Mesothelial cell of epicardium (in vitro differentiated cells): ENCODE measurements at regions not wholly inside any gene's neighbourhood (a gene's known extent, or its start where the extent isn't known, plus 50 kb on each side); places are given as distances from the start of the nearest gene placed in this dataset.

ENCODE experiments used
- DNase-seq, 2 experiments: peaks; one replicate each; pipeline ENCODE4 v3.0.0; 2021; ENCODE audit warnings: low spot score in 2 of 2; ENCODE audit not compliant: unreplicated experiment in 2 of 2
- H3K27ac Mint-ChIP-seq: 2 replicates; pipeline ENCODE4 v1.8.0; 2021; ENCODE audit warnings: mixed read lengths
- H3K27me3 Mint-ChIP-seq: 2 replicates; pipeline ENCODE4 v1.8.0; 2021; ENCODE audit warnings: low read depth, mixed read lengths
- H3K36me3 Mint-ChIP-seq: 2 replicates; pipeline ENCODE4 v1.8.0; 2021; ENCODE audit warnings: mixed read lengths
- H3K4me1 Mint-ChIP-seq: 2 replicates; pipeline ENCODE4 v1.8.0; 2021; ENCODE audit warnings: mixed read lengths
- H3K4me3 Mint-ChIP-seq: 2 replicates; pipeline ENCODE4 v1.8.0; 2021; ENCODE audit warnings: mild to moderate bottlenecking, moderate library complexity, mixed read lengths
- H3K9me3 Mint-ChIP-seq: 2 replicates; pipeline ENCODE4 v1.8.0; 2021; ENCODE audit warnings: mixed read lengths
- TF ChIP-seq, protein P1 (sequence below): fragments of 200-600 bp; sonication (generic); IDR thresholded peaks from one replicate; pipeline ENCODE4 v1.5.0; 2021; ENCODE audit warnings: antibody characterized with exemption; ENCODE audit not compliant: unreplicated experiment

DNA sequence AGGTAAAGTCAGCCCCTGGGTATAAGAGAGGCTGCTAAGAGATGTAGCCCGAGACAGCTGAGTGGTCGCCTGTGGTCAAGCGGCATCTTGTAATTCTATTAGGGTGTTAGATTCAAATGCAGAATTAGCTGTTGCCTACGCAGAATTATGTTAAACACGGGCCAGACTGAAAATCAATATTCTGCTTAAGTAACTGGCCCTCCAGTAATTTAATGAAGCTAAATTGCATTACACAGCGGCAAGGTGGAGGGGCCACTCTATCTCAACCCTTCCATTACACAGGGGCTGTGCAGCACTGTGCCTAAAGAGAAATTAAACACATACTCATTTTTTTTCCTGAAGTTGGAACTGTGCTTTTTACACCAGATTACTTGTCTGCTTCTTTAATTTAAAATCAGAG is 448.5 kb upstream of the MGMT start:
- peaks cover 25% of the 10 kb centered on the region for H3K4me1 Mint-ChIP-seq
- H3K36me3 Mint-ChIP-seq: no peaks in the 10 kb centered on the region
- H3K4me3 Mint-ChIP-seq: no peak overlapping the region
- TF ChIP-seq, protein P1, sequence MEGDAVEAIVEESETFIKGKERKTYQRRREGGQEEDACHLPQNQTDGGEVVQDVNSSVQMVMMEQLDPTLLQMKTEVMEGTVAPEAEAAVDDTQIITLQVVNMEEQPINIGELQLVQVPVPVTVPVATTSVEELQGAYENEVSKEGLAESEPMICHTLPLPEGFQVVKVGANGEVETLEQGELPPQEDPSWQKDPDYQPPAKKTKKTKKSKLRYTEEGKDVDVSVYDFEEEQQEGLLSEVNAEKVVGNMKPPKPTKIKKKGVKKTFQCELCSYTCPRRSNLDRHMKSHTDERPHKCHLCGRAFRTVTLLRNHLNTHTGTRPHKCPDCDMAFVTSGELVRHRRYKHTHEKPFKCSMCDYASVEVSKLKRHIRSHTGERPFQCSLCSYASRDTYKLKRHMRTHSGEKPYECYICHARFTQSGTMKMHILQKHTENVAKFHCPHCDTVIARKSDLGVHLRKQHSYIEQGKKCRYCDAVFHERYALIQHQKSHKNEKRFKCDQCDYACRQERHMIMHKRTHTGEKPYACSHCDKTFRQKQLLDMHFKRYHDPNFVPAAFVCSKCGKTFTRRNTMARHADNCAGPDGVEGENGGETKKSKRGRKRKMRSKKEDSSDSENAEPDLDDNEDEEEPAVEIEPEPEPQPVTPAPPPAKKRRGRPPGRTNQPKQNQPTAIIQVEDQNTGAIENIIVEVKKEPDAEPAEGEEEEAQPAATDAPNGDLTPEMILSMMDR: no peak
- no peaks in the 10 kb centered on the region for H3K9me3 Mint-ChIP-seq
- no peak overlapping the region for H3K27ac Mint-ChIP-seq
- H3K27me3 Mint-ChIP-seq: no peaks in the 10 kb centered on the region
- no peak for DNase-seq

DNA sequence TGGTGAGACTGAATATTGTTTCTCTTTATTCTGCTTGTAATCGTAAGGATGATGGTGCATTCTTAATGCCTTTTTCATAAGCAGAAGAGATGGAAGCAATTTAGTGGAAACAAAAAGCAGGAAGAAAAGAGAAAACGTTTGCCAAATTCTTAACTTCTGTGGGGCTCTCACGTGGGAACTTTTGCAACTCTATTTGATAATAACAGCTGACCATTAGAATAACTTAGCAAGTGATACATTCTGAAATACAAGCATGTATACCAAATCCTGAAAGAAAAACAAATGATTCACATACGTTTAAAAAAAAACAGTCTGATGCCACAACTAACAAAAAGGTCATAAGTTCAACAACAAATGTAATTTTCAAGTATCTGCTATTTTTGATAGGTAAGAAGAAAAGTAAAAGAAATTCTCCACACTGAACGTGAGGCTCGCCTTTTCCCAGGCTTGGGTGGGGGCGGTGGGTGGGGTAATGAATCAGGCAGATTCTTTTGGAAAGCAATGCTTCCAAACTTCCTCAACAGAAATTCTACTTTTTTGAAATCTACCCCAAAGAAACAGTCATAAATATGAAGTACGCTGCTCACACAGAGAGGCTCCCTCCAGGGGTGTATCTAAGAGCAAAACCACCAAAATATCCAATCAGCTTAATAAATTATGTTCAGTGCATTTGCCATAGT is 446.2 kb upstream of the MGMT start:
- peaks cover 34% of the 10 kb centered on the region for H3K4me1 Mint-ChIP-seq
- no peaks in the 10 kb centered on the region for H3K36me3 Mint-ChIP-seq
- no peak overlapping the region for H3K4me3 Mint-ChIP-seq
- DNase-seq: no peak
- H3K9me3 Mint-ChIP-seq: no peaks in the 10 kb centered on the region
- TF ChIP-seq, protein P1: no peak
- H3K27me3 Mint-ChIP-seq: no peaks in the 10 kb centered on the region
- no peak overlapping the region for H3K27ac Mint-ChIP-seq

DNA sequence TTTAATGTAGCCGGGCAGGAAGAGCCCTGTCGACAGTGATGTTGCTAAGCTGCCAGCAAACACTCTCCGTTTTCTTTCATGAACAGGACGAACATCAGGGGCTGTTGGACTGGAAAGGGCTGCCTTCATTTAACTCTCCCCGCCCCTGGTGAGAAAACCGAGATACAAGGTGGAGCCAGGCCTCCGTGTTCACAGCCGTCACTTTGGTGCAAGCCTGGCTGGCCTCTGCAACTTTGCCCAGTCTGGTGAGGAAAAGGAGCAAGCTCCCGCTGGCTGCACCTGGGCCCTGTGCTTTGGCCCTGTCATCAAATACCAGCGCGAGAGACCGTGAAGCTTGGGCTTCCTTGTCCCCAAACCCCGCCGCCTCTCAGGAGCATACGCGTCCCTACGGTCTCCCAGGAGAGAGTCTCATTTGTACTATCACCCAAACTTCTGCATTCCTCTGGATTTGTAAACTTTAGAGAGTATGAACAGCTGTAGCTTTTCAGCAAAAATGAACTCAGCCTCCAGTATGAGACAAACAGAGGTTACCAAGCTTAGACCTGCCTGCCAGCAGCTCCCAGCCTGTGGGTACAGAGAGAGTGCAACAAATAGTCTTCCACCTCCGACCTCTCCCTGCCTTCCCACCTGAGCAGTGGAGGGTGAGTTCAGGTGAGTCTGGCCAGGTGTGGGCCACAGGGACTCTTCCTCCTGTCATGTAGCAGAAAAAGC is 445.3 kb upstream of the MGMT start:
- Mint-ChIP-seq H3K4me3 (no peak overlapping the region), H3K9me3 (no peaks in the 10 kb centered on the region), H3K4me1 (peaks cover 34% of the 10 kb centered on the region), H3K36me3 (no peaks in the 10 kb centered on the region), H3K27me3 (peaks cover 2% of the 10 kb centered on the region), H3K27ac (peak overlapping the region; percentile 83)
- DNase-seq: no peak
- TF ChIP-seq, protein P1: no peak

DNA sequence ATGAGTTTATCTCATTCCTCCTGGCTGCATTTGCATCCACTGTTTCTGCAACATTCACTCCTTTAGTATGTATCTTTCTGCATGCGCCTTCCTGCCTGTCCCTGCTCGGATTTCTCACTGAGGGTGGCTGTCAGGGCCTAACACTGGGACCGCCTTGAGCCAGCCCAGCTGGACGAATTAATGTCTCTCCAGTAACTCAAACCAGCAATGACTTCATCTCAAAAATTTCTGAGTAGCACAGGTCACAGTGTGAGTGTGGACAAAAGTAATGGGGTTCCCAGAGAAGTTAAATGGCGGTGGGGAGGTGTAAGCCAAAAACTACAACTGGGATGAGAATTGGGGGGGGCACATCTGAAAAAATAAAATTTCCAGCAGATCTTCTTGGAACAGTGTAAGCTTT is 444.0 kb upstream of the MGMT start:
- Mint-ChIP-seq H3K27ac (peak overlapping the region; percentile 55), H3K4me3 (no peak overlapping the region), H3K36me3 (no peaks in the 10 kb centered on the region), H3K4me1 (peaks cover 34% of the 10 kb centered on the region), H3K9me3 (no peaks in the 10 kb centered on the region), H3K27me3 (peaks cover 7% of the 10 kb centered on the region)
- DNase-seq: no peak
- TF ChIP-seq, protein P1: no peak

DNA sequence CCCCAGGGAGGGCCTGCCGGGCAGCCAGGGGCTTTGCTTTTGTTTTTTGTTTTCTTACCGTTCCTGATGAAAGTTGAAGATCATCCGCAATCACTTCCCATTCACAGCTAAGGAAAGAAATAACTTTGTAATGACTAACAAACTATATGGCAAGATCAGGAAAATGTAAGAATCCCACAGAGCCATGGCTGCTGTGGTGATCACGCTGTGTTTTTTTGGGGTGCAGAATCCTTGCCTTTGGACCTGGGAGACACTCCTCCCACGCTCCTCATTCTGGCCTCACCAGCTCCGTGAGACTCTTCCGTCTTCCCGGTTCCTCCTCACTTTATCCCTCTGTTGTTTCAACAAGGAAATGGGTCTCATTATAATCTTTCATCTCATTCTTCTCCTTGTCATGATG is 443.0 kb upstream of the MGMT start:
- TF ChIP-seq, protein P1: no peak
- Mint-ChIP-seq H3K27me3 (peaks cover 13% of the 10 kb centered on the region), H3K9me3 (no peaks in the 10 kb centered on the region), H3K36me3 (no peaks in the 10 kb centered on the region), H3K4me1 (peaks cover 36% of the 10 kb centered on the region), H3K4me3 (no peak overlapping the region), H3K27ac (peak overlapping the region; percentile 48)
- no peak for DNase-seq
